BLaER1 (cell line): ENCODE measurements at regions not wholly inside any gene's neighbourhood (a gene's known extent, or its start where the extent isn't known, plus 50 kb on each side); places are given as distances from the start of the nearest gene placed in this dataset.

Experiments
- H3K27ac ChIP-seq: shearing (Covaris generic); formaldehyde crosslinking; 2 replicates; pipeline ENCODE4 v1.8.1; 2022
- H3K27me3 ChIP-seq: shearing (Covaris generic); formaldehyde crosslinking; 2 replicates; pipeline ENCODE4 v1.8.1; 2022
- H3K36me3 ChIP-seq: shearing (Covaris generic); formaldehyde crosslinking; 2 replicates; pipeline ENCODE4 v1.8.1; 2022
- H3K4me1 ChIP-seq: shearing (Covaris generic); formaldehyde crosslinking; 2 replicates; pipeline ENCODE4 v1.8.1; 2022
- H3K4me2 ChIP-seq: shearing (Covaris generic); formaldehyde crosslinking; 2 replicates; pipeline ENCODE4 v1.8.1; 2022
- H3K4me3 ChIP-seq: shearing (Covaris generic); formaldehyde crosslinking; 2 replicates; pipeline ENCODE4 v1.8.1; 2022
- H3K9ac ChIP-seq: shearing (Covaris generic); formaldehyde crosslinking; 2 replicates; pipeline ENCODE4 v1.8.1; 2022
- H3K9me3 ChIP-seq: shearing (Covaris generic); formaldehyde crosslinking; 2 replicates; pipeline ENCODE4 v1.8.1; 2022
- H4K20me1 ChIP-seq: shearing (Covaris generic); formaldehyde crosslinking; 2 replicates; pipeline ENCODE4 v1.8.1; 2022
- Cebpa-rat ChIP-seq: shearing (Covaris generic); IDR thresholded peaks from 2 replicates; pipeline ENCODE4 v1.8.1; 2022

GRCh38 chr1:87236585-87236984, 92.1 kb upstream of the LMO4 start:
- Histone ChIP-seq H4K20me1 (no peaks in the 10 kb centered on the region), H3K9ac (no peak overlapping the region), H3K36me3 (no peaks in the 10 kb centered on the region), H3K4me3 (no peak overlapping the region), H3K9me3 (no peaks in the 10 kb centered on the region), H3K27me3 (no peaks in the 10 kb centered on the region), H3K27ac (no peak overlapping the region), H3K4me1 (peaks cover 20% of the 10 kb centered on the region), H3K4me2 (no peak overlapping the region)
- no peak for TF ChIP-seq Cebpa-rat

- Histone ChIP-seq H3K4me2 (no peak overlapping the region), H3K9me3 (no peaks in the 10 kb centered on the region), H3K36me3 (no peaks in the 10 kb centered on the region), H4K20me1 (no peaks in the 10 kb centered on the region), H3K27ac (no peak overlapping the region), H3K4me3 (no peak overlapping the region), H3K4me1 (no peaks in the 10 kb centered on the region), H3K9ac (no peak overlapping the region), H3K27me3 (no peaks in the 10 kb centered on the region)
- TF ChIP-seq Cebpa-rat = no peak
Observed at GRCh38 chr1:87239997-87240605, 88.6 kb upstream of the LMO4 start.

DNA sequence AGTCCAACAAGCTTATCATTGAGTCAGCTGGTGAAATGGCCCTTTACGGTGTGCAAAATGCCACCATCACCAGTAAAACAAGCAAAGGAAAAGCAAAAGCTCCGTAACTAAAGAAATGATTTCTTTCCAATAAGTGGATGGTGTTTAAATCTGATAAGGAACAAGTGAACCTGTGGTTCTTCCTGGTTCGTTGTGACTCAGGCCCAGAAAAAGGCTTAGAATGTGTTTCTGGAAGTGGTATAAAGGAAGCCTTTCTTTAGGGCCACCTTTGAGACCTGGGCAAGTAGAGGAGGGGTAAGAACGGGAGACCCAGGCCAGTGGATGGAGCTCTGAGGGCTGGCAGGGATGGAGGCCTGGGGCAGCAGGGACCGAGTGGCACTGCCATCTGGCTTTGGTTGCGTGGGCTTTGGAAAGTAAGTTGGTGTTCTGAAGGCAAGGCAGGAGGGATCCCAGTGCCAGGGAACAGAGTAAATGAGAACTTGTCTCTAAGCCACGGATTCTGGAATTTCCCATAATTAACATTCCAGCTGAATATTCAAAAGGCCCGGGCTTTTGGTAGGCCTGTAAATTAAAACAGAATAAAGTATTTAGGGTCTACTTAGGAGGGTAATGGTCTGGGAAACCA, 87.9 kb upstream of the LMO4 start:
- H3K9me3 ChIP-seq = no peaks in the 10 kb centered on the region
- no peaks in the 10 kb centered on the region for H3K27me3 ChIP-seq
- no peak overlapping the region for H3K9ac ChIP-seq
- H3K27ac ChIP-seq = no peak overlapping the region
- H4K20me1 ChIP-seq = no peaks in the 10 kb centered on the region
- no peak for TF ChIP-seq Cebpa-rat
- H3K36me3 ChIP-seq = no peaks in the 10 kb centered on the region
- no peaks in the 10 kb centered on the region for H3K4me1 ChIP-seq
- H3K4me3 ChIP-seq = no peak overlapping the region
- H3K4me2 ChIP-seq = no peak overlapping the region

DNA sequence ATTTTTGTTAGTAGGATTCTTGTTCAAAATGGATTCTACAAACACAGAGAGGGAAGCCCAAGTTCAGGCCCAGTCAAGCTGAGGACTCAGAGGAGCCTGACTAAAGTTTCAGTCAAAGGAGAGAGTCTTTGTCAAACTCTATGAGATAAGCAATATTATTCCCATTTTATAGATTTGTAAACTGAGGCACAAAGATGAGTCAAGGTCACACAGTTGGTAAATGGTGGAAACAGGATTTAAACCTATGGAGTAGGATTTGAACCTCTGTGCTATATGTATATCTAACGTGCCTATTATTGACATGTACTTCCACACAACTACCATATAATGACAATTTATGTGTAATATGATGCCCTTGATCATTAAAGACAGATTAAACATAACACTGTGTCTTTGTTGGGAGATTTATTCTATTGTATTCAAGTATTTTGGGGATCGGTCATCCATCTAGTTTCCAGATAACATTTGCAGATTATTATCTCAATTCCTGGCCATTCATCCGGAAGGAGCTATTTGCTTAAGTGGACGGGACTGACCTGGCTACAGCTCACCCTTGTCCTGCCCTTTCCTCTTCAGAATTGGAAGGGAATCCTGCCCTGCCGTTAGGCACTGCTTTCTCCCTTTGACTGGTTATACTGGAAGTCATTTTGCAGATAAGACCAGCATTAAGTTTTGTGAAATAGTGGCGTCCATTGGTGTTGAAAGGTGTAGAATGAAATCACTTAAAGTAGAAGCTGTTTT, 86.1 kb upstream of the LMO4 start:
- H3K4me1 ChIP-seq = no peaks in the 10 kb centered on the region
- no peaks in the 10 kb centered on the region for H4K20me1 ChIP-seq
- H3K36me3 ChIP-seq = no peaks in the 10 kb centered on the region
- TF ChIP-seq Cebpa-rat = no peak
- no peaks in the 10 kb centered on the region for H3K27me3 ChIP-seq
- no peak overlapping the region for H3K4me2 ChIP-seq
- H3K9me3 ChIP-seq = peaks cover 7% of the 10 kb centered on the region; the same call in 1 of the 2 replicates
- no peak overlapping the region for H3K4me3 ChIP-seq
- H3K9ac ChIP-seq = no peak overlapping the region
- H3K27ac ChIP-seq = no peak overlapping the region

- peaks cover 7% of the 10 kb centered on the region; the same call in 1 of the 2 replicates for H3K9me3 ChIP-seq
- H3K9ac ChIP-seq = no peak overlapping the region
- H3K36me3 ChIP-seq = no peaks in the 10 kb centered on the region
- no peak overlapping the region for H3K4me3 ChIP-seq
- no peak overlapping the region for H3K27ac ChIP-seq
- no peaks in the 10 kb centered on the region for H3K27me3 ChIP-seq
- no peak for TF ChIP-seq Cebpa-rat
- no peaks in the 10 kb centered on the region for H4K20me1 ChIP-seq
- no peak overlapping the region for H3K4me2 ChIP-seq
- H3K4me1 ChIP-seq = no peaks in the 10 kb centered on the region
Observed at GRCh38 chr1:87243573-87243972, 85.1 kb upstream of the LMO4 start.

DNA sequence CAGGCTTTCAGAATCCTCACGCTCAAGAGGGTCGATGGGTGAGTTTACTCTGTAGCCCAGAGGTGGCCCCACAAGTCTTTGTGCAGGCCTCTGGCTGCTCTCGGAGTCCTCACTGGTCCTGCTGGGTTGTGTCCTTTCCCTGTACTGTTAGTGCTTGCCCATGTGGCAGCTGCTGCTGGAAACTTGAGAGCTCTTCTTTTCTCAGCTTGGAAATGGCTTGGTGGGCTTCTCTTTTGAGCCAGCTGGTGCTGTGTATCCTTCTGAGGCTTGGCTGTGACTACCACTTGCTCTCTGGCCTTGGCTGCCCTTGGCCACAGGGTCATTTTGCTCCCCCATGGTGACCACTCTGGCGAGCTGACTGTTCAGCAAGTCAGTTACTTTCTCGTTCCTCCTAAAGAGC, 82.2 kb upstream of the LMO4 start:
- Histone ChIP-seq H4K20me1 (no peaks in the 10 kb centered on the region), H3K27me3 (no peaks in the 10 kb centered on the region), H3K36me3 (no peaks in the 10 kb centered on the region), H3K9ac (no peak overlapping the region), H3K27ac (no peak overlapping the region), H3K9me3 (peaks cover 7% of the 10 kb centered on the region; the same call in 1 of the 2 replicates), H3K4me2 (no peak overlapping the region), H3K4me1 (peaks cover 15% of the 10 kb centered on the region), H3K4me3 (no peak overlapping the region)
- no peak for TF ChIP-seq Cebpa-rat

DNA sequence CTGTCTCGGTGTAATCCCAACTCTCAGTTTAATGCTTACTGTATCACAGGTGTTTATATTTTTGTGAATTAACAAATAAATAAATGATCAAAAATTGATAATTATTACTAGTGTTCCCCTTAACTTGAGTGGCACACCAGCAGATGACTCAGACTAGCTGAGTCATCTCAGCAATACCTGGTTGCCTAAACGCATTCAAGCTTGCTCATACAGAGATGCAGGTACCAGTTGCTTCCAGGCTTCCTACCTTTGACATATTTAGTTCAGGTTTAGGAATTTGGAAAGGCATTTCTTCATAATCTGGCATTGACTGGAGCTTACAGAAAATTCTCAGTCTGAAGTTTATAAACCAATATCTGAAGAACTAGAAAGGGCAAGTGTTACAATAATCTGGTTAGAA, 78.9 kb upstream of the LMO4 start:
- H4K20me1 ChIP-seq = no peaks in the 10 kb centered on the region
- H3K9ac ChIP-seq = no peak overlapping the region
- H3K36me3 ChIP-seq = no peaks in the 10 kb centered on the region
- H3K9me3 ChIP-seq = peaks cover 14% of the 10 kb centered on the region; the same call in 1 of the 2 replicates
- peaks cover 33% of the 10 kb centered on the region for H3K4me1 ChIP-seq
- no peak for TF ChIP-seq Cebpa-rat
- H3K4me2 ChIP-seq = no peak overlapping the region
- no peak overlapping the region for H3K27ac ChIP-seq
- no peaks in the 10 kb centered on the region for H3K27me3 ChIP-seq
- no peak overlapping the region for H3K4me3 ChIP-seq

GRCh38 chr1:87250336-87250735, 78.3 kb upstream of the LMO4 start:
- Histone ChIP-seq H3K4me3 (no peak overlapping the region), H3K4me1 (peaks cover 33% of the 10 kb centered on the region), H3K9me3 (peaks cover 14% of the 10 kb centered on the region; the same call in 1 of the 2 replicates), H3K4me2 (peak overlapping the region; percentile 63), H4K20me1 (no peaks in the 10 kb centered on the region), H3K27ac (no peak overlapping the region), H3K36me3 (no peaks in the 10 kb centered on the region), H3K27me3 (no peaks in the 10 kb centered on the region), H3K9ac (no peak overlapping the region)
- no peak for TF ChIP-seq Cebpa-rat

GRCh38 chr1:87252406-87252805, 76.3 kb upstream of the LMO4 start:
- no peak overlapping the region; the same call in 1 of the 2 replicates for H3K27ac ChIP-seq
- H3K4me2 ChIP-seq = peak overlapping the region; percentile 63
- no peaks in the 10 kb centered on the region for H3K27me3 ChIP-seq
- TF ChIP-seq Cebpa-rat = 0 out of 2 replicates have a peak, but pooled peaks have one; percentile 27
- no peaks in the 10 kb centered on the region for H3K36me3 ChIP-seq
- H3K4me1 ChIP-seq = peaks cover 33% of the 10 kb centered on the region
- H3K9me3 ChIP-seq = peaks cover 13% of the 10 kb centered on the region; the same call in 1 of the 2 replicates
- no peak overlapping the region; the same call in 1 of the 2 replicates for H3K9ac ChIP-seq
- no peak overlapping the region for H3K4me3 ChIP-seq
- H4K20me1 ChIP-seq = no peaks in the 10 kb centered on the region

- no peaks in the 10 kb centered on the region for H3K27me3 ChIP-seq
Observed at GRCh38 chr1:87262688-87263087, 66.0 kb upstream of the LMO4 start.

More at GRCh38 chr1:87262688-87263087, 66.0 kb upstream of the LMO4 start:
- H3K9me3 ChIP-seq = 0 out of 2 replicates have a peak, but pooled peaks cover 3% of the 10 kb centered on the region
- no peak for TF ChIP-seq Cebpa-rat
- H3K27ac ChIP-seq = no peak overlapping the region
- H3K4me1 ChIP-seq = no peaks in the 10 kb centered on the region
- H3K4me2 ChIP-seq = no peak overlapping the region
- no peak overlapping the region for H3K4me3 ChIP-seq
- no peak overlapping the region for H3K9ac ChIP-seq
- H4K20me1 ChIP-seq = no peaks in the 10 kb centered on the region
- H3K36me3 ChIP-seq = no peaks in the 10 kb centered on the region
